ENCODE measurements at regions not wholly inside any gene's neighbourhood (a gene's known extent, or its start where the extent isn't known, plus 50 kb on each side); places are given as distances from the start of the nearest gene placed in this dataset.

DNA sequence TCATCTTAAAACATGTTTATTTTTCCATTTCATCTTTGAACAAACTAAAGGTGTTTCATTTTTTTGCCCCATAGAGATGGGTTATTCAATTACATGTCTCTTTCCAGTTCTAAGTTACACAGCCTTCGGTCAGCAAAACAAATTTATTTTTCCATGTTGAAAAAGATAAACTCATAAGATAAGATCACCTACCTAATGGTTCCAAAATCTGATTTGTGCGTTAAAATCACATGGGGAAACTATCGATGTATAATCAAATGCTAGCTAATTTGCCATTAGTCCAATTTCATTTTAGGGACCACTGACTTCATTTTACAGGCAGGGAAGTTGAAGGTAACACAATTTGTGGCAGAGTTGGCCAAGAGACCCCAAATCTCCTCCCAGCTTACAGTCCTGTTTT is 67.2 kb upstream of the ACSL1 start:
- Mint-ChIP-seq H3K4me3 (ENCODE audit: unreplicated experiment) (no peak overlapping the region), H3K27ac (ENCODE audit: unreplicated experiment) (no peak overlapping the region), H3K27me3 (ENCODE audit: unreplicated experiment) (peaks cover 14% of the 10 kb centered on the region), H3K36me3 (ENCODE audit: unreplicated experiment) (no peaks in the 10 kb centered on the region), H3K4me1 (ENCODE audit: unreplicated experiment) (no peaks in the 10 kb centered on the region), H3K9me3 (ENCODE audit: unreplicated experiment) (peaks cover 4% of the 10 kb centered on the region)
- no peak for DNase-seq (ENCODE audit: extremely low spot score, unreplicated experiment)
- TF ChIP-seq, protein P1, sequence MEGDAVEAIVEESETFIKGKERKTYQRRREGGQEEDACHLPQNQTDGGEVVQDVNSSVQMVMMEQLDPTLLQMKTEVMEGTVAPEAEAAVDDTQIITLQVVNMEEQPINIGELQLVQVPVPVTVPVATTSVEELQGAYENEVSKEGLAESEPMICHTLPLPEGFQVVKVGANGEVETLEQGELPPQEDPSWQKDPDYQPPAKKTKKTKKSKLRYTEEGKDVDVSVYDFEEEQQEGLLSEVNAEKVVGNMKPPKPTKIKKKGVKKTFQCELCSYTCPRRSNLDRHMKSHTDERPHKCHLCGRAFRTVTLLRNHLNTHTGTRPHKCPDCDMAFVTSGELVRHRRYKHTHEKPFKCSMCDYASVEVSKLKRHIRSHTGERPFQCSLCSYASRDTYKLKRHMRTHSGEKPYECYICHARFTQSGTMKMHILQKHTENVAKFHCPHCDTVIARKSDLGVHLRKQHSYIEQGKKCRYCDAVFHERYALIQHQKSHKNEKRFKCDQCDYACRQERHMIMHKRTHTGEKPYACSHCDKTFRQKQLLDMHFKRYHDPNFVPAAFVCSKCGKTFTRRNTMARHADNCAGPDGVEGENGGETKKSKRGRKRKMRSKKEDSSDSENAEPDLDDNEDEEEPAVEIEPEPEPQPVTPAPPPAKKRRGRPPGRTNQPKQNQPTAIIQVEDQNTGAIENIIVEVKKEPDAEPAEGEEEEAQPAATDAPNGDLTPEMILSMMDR (IDR thresholded peaks at IDR 0.05) = no peak

DNA sequence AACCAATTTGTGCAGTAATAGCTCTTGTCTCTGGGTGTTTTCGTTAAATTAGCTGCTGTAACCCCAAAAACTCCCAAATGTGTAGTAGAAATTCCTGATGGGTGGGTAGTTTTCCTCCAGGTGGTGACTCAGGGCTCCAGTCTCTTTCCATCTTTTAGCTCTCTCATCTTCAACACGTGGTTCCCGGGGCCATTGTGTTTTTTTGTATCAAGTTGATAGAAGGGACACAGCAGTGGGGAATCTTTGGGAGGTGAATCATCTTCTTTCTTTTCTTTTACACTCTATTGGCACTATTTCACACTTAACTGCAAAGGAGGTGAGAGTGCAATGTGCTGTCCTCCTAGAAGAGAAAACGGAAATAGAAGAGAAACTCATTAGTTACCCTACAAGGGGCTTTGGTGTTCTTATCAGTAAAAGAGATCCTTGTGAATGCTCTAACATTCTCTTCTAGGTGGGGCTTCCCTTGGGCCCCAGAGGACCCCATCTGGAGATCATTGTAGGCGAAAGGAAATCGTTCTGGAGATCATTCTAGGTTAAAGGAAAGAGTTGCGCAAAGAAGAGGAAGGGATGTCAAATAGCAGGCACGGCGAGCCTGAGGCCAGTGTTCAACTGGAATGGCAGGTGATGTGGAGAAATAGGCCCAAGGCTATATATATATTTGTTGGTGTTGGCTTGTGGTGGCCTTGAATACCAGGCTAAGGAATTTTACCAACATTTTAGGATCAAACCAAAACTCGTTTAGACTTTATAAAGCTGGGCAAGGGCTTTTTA is 68.2 kb upstream of the ACSL1 start:
- Mint-ChIP-seq H3K4me1 (ENCODE audit: unreplicated experiment) (peaks cover 4% of the 10 kb centered on the region), H3K27ac (ENCODE audit: unreplicated experiment) (no peak overlapping the region), H3K27me3 (ENCODE audit: unreplicated experiment) (peaks cover 14% of the 10 kb centered on the region), H3K9me3 (ENCODE audit: unreplicated experiment) (peaks cover 4% of the 10 kb centered on the region), H3K4me3 (ENCODE audit: unreplicated experiment) (no peak overlapping the region), H3K36me3 (ENCODE audit: unreplicated experiment) (no peaks in the 10 kb centered on the region)
- TF ChIP-seq, protein P1 (IDR thresholded peaks at IDR 0.05) = no peak
- no peak for DNase-seq (ENCODE audit: extremely low spot score, unreplicated experiment)

GRCh38 chr4:184895012-184895695 is 69.4 kb upstream of the ACSL1 start:
- H3K4me1 Mint-ChIP-seq (ENCODE audit: unreplicated experiment) = peaks cover 4% of the 10 kb centered on the region
- TF ChIP-seq, protein P1 (IDR thresholded peaks at IDR 0.05) = no peak
- no peak for DNase-seq (ENCODE audit: extremely low spot score, unreplicated experiment)
- H3K9me3 Mint-ChIP-seq (ENCODE audit: unreplicated experiment) = peaks cover 4% of the 10 kb centered on the region
- no peak overlapping the region for H3K4me3 Mint-ChIP-seq (ENCODE audit: unreplicated experiment)
- peaks cover 14% of the 10 kb centered on the region for H3K27me3 Mint-ChIP-seq (ENCODE audit: unreplicated experiment)
- H3K36me3 Mint-ChIP-seq (ENCODE audit: unreplicated experiment) = no peaks in the 10 kb centered on the region
- no peak overlapping the region for H3K27ac Mint-ChIP-seq (ENCODE audit: unreplicated experiment)

GRCh38 chr4:184896868-184897715 is 71.3 kb upstream of the ACSL1 start:
- peaks cover 4% of the 10 kb centered on the region for H3K4me1 Mint-ChIP-seq (ENCODE audit: unreplicated experiment)

More at GRCh38 chr4:184896868-184897715, 71.3 kb upstream of the ACSL1 start:
- H3K9me3 Mint-ChIP-seq (ENCODE audit: unreplicated experiment) = peaks cover 4% of the 10 kb centered on the region
- no peak overlapping the region for H3K27ac Mint-ChIP-seq (ENCODE audit: unreplicated experiment)
- no peaks in the 10 kb centered on the region for H3K36me3 Mint-ChIP-seq (ENCODE audit: unreplicated experiment)
- peaks cover 11% of the 10 kb centered on the region for H3K27me3 Mint-ChIP-seq (ENCODE audit: unreplicated experiment)
- H3K4me3 Mint-ChIP-seq (ENCODE audit: unreplicated experiment) = no peak overlapping the region
- TF ChIP-seq, protein P1 (IDR thresholded peaks at IDR 0.05) = no peak
- no peak for DNase-seq (ENCODE audit: extremely low spot score, unreplicated experiment)

Measured in osteocyte (in vitro differentiated cells).